ENCODE measurements at regions not wholly inside any gene's neighbourhood (a gene's known extent, or its start where the extent isn't known, plus 50 kb on each side); places are given as distances from the start of the nearest gene placed in this dataset.

DNA sequence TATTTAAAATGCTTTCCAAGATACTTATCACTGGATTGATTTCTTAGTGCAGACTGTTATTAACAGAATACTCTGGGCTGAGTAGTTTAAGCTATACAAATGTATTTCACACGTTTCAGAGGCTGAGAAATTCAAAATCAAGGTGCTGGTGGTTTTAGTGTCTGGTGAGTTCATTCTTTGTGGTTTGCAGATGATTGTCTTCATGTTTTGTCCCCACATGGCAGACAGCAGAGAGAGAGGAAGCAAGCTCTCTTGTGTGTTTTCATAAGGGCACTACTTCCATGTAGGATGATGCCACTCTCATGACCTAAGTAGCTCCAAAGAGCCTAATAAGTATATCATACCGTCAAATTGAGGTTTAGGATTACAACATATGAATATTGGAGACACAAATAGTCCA lies 1348.9 kb upstream of the FLRT2 start:
- Histone ChIP-seq H3K4me3 (replicated peaks in 1 of 3) (no peak overlapping the region), H3K27me3 (no peaks in the 10 kb centered on the region), H3K36me3 (no peaks in the 10 kb centered on the region), H3K9me3 (no peaks in the 10 kb centered on the region), H3K27ac (no peak overlapping the region), H3K4me1 (no peaks in the 10 kb centered on the region)
- intact Hi-C loops (cut with DNase I), result no loop called here
- TF ChIP-seq POLR2A (IDR thresholded peaks at IDR 0.05), result no peak
- TF ChIP-seq, protein P1, sequence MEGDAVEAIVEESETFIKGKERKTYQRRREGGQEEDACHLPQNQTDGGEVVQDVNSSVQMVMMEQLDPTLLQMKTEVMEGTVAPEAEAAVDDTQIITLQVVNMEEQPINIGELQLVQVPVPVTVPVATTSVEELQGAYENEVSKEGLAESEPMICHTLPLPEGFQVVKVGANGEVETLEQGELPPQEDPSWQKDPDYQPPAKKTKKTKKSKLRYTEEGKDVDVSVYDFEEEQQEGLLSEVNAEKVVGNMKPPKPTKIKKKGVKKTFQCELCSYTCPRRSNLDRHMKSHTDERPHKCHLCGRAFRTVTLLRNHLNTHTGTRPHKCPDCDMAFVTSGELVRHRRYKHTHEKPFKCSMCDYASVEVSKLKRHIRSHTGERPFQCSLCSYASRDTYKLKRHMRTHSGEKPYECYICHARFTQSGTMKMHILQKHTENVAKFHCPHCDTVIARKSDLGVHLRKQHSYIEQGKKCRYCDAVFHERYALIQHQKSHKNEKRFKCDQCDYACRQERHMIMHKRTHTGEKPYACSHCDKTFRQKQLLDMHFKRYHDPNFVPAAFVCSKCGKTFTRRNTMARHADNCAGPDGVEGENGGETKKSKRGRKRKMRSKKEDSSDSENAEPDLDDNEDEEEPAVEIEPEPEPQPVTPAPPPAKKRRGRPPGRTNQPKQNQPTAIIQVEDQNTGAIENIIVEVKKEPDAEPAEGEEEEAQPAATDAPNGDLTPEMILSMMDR (IDR thresholded peaks at IDR 0.05), result no peak
- no peak for DNase-seq
- WGBS, 2 donors, result 63 to 69% methylated on average over 2 of the region's 2 CpGs

DNA sequence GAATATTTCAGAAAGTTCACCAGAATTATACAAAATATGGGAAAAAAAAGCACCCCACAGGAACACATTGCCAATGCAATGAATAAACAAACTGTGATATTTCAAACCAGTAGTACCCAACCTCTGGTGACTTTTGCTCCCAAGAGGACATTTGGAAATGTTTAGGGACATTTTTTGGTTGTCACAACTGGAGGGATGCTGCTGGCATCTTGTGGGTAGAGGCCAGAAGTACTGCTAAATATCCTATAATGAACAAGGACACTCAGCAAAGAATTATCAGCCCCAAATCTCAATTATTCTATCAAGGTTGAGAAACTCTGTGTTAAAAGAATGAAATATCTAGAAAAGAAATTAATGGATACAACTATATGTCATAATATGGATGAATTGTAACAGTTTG lies 1334.4 kb upstream of the FLRT2 start:
- Histone ChIP-seq H3K4me1 (no peaks in the 10 kb centered on the region), H3K27me3 (no peaks in the 10 kb centered on the region), H3K27ac (no peak overlapping the region), H3K4me3 (replicated peaks in 1 of 3) (no peak overlapping the region), H3K9me3 (no peaks in the 10 kb centered on the region), H3K36me3 (no peaks in the 10 kb centered on the region)
- TF ChIP-seq, protein P1 (IDR thresholded peaks at IDR 0.05), result no peak
- no peak for TF ChIP-seq POLR2A (IDR thresholded peaks at IDR 0.05)
- DNase-seq, result no peak
- intact Hi-C loops (cut with DNase I), result no loop called here

DNA sequence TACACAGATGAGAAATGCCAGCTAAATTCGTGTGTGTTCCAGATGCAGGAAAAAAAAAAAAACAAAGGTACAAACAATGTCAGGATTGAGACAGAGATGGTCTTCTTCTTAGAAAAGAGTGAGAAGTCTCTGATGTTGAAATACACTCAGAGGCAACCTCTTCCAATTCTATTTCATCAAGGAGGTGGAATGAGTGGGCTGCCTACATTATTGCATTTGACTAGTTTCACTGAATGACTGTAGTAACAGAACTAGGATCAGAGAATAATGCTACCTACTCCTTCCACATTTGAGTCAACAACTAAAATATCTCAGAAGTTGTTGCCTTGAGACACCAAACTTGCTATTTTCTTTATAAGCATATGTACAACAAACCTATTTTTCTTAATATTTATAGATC lies 1332.2 kb upstream of the FLRT2 start:
- no peak overlapping the region for H3K27ac ChIP-seq
- no peaks in the 10 kb centered on the region for H3K27me3 ChIP-seq
- H3K4me1 ChIP-seq, result no peaks in the 10 kb centered on the region
- TF ChIP-seq POLR2A (IDR thresholded peaks at IDR 0.05), result no peak
- TF ChIP-seq, protein P1 (IDR thresholded peaks at IDR 0.05), result no peak
- no peak for DNase-seq
- no peak overlapping the region for H3K4me3 ChIP-seq (replicated peaks in 1 of 3)
- WGBS, 2 donors, result 83 to 86% methylated on average over 1 of the region's 1 CpG
- no peaks in the 10 kb centered on the region for H3K9me3 ChIP-seq
- no peaks in the 10 kb centered on the region for H3K36me3 ChIP-seq
- intact Hi-C loops (cut with DNase I), result no loop called here

- Histone ChIP-seq H3K27ac (no peak overlapping the region), H3K4me3 (replicated peaks in 1 of 3) (no peak overlapping the region), H3K36me3 (no peaks in the 10 kb centered on the region), H3K27me3 (no peaks in the 10 kb centered on the region), H3K4me1 (no peaks in the 10 kb centered on the region), H3K9me3 (no peaks in the 10 kb centered on the region)
- intact Hi-C loops (cut with DNase I), result no loop called here
- WGBS, 2 donors, result 30 to 42% methylated on average over 2 of the region's 2 CpGs
- TF ChIP-seq, protein P1 (IDR thresholded peaks at IDR 0.05), result no peak
- no peak for TF ChIP-seq POLR2A (IDR thresholded peaks at IDR 0.05)
- DNase-seq, result no peak
These were observed 1327.5 kb upstream of the FLRT2 start for GRCh38 chr14:84202486-84202885.

- H3K4me1 ChIP-seq, result no peaks in the 10 kb centered on the region
These were observed 1326.0 kb upstream of the FLRT2 start for GRCh38 chr14:84203896-84204295.

More at GRCh38 chr14:84203896-84204295, 1326.0 kb upstream of the FLRT2 start:
- intact Hi-C loops (cut with DNase I), result no loop called here
- DNase-seq, result no peak
- Histone ChIP-seq H3K9me3 (no peaks in the 10 kb centered on the region), H3K4me3 (replicated peaks in 1 of 3) (no peak overlapping the region), H3K27me3 (no peaks in the 10 kb centered on the region), H3K36me3 (no peaks in the 10 kb centered on the region), H3K27ac (no peak overlapping the region)
- TF ChIP-seq, protein P1 (IDR thresholded peaks at IDR 0.05), result no peak
- no peak for TF ChIP-seq POLR2A (IDR thresholded peaks at IDR 0.05)
